Lower lobe of right lung (tissue), 2 donors: ENCODE measurements at regions not wholly inside any gene's neighbourhood (a gene's known extent, or its start where the extent isn't known, plus 50 kb on each side); places are given as distances from the start of the nearest gene placed in this dataset.
A peak's percentile ranks its signal among the peaks of the same experiment; 100 is the strongest.

Experiments used
- ATAC-seq, 2 donors: fragments of 200-7000 bp; cut with Tn5 transposase; one replicate each; pipeline ENCODE4 v1.9.1; 2020 to 2022; ENCODE audit warnings: mild to moderate bottlenecking in 2 of 2, moderate library complexity in 2 of 2
- DNase-seq: peaks from one replicate; pipeline ENCODE4 v3.0.0-alpha.2; 2020
- H3K27ac ChIP-seq: fragments of 200-600 bp; one replicate; pipeline ENCODE4 v1.8.0; 2022
- H3K27me3 ChIP-seq: fragments of 200-600 bp; one replicate; pipeline ENCODE4 v1.8.0; 2022; ENCODE audit warnings: low read depth
- H3K36me3 ChIP-seq: fragments of 200-600 bp; one replicate; pipeline ENCODE4 v1.8.0; 2022; ENCODE audit warnings: mild to moderate bottlenecking
- H3K4me1 ChIP-seq: fragments of 200-600 bp; one replicate; pipeline ENCODE4 v1.8.0; 2022
- H3K4me3 ChIP-seq: fragments of 200-600 bp; one replicate; pipeline ENCODE4 v1.8.0; 2022; ENCODE audit warnings: mild to moderate bottlenecking
- H3K9me3 ChIP-seq: fragments of 200-600 bp; one replicate; pipeline ENCODE4 v1.8.0; 2022
- intact Hi-C: fragments of 100-400 bp; cut with DNase I; formaldehyde crosslinking; loops from one replicate; pipeline ENCODE4 v1.11.0; 2022
- TF ChIP-seq, protein P1 (sequence below): fragments of 200-600 bp; IDR thresholded peaks from one replicate; pipeline ENCODE4 v1.8.0; 2022; ENCODE audit warnings: antibody characterized with exemption, mild to moderate bottlenecking
- donor health status: DM: no; HTN: yes; CAD: no; lungs with severe emphysema.

DNA sequence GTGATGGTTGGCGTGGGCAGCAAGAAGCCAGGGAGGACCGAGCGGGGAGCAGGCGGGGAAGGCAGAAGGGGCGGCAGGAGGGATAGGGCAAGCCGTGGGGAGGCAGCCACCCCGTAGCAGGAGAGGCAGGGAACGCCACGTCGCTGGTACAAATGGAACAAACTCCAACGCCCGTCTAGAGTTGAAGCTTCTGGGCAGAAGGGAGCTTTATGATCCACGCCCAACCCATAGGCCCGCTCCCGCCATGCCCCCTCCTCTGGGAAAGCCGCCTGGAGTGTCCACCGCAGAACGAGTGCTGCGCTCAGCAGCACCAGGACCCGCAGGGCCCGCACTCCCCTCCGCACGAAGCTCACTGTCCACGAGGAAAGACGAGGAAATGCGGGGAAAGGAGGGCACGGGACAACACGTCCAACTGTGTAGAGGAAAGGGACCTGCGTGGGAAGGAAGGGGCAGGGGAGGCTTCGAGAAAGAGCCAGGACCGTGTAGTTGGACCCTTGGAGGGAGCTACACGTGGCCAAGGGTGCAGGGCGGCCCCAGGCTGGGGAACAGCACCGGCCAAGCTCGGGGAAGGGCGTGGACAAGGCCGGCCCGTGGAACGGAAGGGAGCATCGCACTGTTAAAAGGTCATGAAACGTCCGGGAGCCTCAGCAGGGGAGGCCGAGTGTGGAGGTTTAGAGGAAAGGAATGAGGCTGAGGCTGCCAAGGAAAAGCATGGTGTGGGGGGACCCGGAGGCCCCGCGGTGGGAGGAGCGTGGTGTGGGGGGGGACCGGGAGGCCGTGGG, 204.0 kb downstream of the DLL1 start:
- H3K27ac ChIP-seq, result no peak overlapping the region
- ATAC-seq, result no peak
- TF ChIP-seq, protein P1, sequence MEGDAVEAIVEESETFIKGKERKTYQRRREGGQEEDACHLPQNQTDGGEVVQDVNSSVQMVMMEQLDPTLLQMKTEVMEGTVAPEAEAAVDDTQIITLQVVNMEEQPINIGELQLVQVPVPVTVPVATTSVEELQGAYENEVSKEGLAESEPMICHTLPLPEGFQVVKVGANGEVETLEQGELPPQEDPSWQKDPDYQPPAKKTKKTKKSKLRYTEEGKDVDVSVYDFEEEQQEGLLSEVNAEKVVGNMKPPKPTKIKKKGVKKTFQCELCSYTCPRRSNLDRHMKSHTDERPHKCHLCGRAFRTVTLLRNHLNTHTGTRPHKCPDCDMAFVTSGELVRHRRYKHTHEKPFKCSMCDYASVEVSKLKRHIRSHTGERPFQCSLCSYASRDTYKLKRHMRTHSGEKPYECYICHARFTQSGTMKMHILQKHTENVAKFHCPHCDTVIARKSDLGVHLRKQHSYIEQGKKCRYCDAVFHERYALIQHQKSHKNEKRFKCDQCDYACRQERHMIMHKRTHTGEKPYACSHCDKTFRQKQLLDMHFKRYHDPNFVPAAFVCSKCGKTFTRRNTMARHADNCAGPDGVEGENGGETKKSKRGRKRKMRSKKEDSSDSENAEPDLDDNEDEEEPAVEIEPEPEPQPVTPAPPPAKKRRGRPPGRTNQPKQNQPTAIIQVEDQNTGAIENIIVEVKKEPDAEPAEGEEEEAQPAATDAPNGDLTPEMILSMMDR, result no peak

DNA sequence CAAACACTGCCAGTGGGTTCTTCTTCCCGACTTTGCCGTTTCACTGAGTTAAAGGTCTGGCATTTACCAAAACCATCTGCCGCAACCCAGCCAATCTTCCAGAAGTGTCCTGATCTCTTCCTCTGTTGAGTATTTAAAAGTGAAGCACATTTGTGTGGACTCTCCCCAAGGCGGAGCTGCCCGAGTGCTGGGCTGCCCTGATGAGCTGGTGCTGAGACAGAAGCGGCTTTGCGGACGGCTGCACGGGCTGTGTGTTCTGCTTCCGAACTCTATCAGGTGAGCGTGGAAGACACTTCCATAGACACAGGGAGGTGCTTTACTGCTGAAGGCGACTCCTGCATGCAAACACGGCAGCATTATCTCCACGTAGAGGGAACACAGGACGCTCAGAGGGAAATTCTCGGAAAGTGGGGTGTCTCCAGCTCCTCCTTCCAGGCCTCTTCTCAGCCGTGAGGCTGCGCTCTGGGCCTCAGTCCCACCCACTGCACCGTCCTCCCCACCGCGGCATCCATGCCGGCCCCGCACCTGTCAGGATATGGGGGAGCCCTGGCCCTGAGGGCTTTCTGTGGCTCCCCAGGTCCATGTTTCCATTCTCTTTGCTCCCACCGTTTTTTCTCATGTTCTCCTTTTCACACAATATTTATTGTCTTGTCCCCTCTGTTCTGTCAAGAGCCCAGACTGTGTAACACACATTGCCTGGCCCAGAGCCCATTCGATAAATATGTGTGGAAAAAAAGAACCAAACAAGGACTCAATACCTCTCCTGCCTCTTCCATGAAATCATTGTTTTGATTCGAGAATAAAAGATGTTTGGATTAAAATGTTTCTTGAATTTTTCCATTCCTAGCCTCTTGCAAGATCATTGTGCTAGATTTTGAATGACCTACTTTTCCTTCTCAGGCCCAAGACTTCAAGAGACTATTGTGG, 205.1 kb downstream of the DLL1 start:
- TF ChIP-seq, protein P1, result no peak
- Histone ChIP-seq H3K27ac (no peak overlapping the region), H3K4me3 (no peak overlapping the region), H3K4me1 (peaks cover 12% of the 10 kb centered on the region), H3K9me3 (no peaks in the 10 kb centered on the region), H3K36me3 (no peaks in the 10 kb centered on the region), H3K27me3 (peaks cover 7% of the 10 kb centered on the region)
- DNase-seq (peak; percentile 19), ATAC-seq (no peak)
- intact Hi-C loops, result no loop called here

More for the DNA sequence above, 204.0 kb downstream of the DLL1 start:
- Histone ChIP-seq H3K4me3 (no peak overlapping the region), H3K9me3 (no peaks in the 10 kb centered on the region), H3K36me3 (no peaks in the 10 kb centered on the region), H3K27me3 (peaks cover under 1% of the 10 kb centered on the region), H3K4me1 (peaks cover 12% of the 10 kb centered on the region)
- peak; percentile 37 for DNase-seq
- intact Hi-C loops, result no loop called here

DNA sequence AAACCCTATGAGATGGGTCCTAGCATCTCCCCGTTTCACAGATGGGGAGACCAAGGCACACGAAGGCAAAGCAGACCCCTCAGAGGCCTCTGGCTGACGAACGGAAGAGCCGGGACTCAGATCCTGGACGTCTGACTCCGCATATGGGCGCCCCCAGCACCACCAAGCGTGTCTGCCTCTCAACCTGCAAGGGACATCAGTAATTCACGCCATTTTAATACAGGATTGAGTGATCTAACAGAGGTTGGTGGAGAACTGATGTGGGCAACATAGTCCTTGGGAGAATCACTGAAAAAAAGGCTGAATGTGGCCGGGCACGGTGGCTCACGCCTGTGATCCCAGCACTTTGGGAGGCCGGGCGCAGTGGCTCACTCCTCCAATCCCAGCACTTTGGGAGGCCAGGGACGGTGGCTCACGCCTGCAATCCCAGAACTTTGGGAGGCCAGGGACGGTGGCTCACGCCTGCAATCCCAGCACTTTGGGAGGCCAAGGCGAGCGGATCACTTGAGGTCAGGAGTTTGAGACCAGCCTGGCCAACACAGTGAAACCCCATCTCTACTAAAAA, 206.6 kb downstream of the DLL1 start:
- no peak overlapping the region for H3K27ac ChIP-seq
- H3K9me3 ChIP-seq, result no peaks in the 10 kb centered on the region
- no peaks in the 10 kb centered on the region for H3K36me3 ChIP-seq
- H3K27me3 ChIP-seq, result peaks cover 9% of the 10 kb centered on the region
- ATAC-seq (no peak), DNase-seq (peak; percentile 23)
- intact Hi-C loops, result no loop called here
- no peak overlapping the region for H3K4me3 ChIP-seq
- peaks cover 6% of the 10 kb centered on the region for H3K4me1 ChIP-seq
- TF ChIP-seq, protein P1, result no peak

DNA sequence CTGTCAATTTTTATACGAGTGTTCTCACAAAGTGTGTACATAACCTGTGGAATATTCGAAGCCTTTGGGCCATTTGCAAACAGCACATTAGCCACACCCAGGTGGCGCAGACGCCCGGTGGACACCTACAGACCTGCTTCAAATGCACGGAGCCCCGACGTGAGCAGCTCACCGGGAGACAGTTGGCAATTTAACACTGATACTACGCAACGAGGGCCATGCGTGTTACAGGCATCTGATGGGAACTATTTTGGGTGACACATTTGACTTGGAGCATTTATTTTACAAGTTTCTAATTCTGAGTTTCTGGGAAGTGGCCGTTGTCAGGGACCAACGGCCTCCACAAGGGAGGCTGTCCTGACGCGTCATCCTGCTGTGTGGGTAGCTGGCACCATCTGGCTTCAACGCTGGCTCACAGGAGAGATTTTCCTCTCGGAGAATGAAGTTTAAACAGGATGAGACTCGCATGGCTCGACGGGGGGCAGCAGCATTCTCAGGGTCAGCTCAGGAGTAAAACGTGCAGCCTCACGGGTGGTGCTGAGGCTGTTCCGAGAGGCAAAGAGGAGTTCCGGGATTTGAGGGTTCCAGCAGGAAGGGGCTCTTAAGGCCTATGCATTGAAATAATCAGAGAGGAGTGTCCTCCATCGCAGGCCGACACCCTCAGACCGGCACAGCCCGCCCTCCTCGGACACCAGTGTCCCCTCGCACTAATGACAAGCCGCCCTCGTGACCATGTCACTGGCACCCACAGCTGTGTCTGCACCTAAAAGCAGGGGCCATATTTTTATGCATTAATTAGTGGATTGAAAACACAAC, 207.4 kb downstream of the DLL1 start:
- Histone ChIP-seq H3K27me3 (peaks cover 9% of the 10 kb centered on the region), H3K36me3 (no peaks in the 10 kb centered on the region), H3K4me3 (no peak overlapping the region), H3K9me3 (no peaks in the 10 kb centered on the region), H3K27ac (no peak overlapping the region), H3K4me1 (no peaks in the 10 kb centered on the region)
- ATAC-seq (no peak), DNase-seq (peak; percentile 35)
- intact Hi-C loops, result no loop called here
- TF ChIP-seq, protein P1, result no peak
